COLO829 (cell line): ENCODE measurements at regions not wholly inside any gene's neighbourhood (a gene's known extent, or its start where the extent isn't known, plus 50 kb on each side); places are given as distances from the start of the nearest gene placed in this dataset.

Experiments
- DNase-seq: peaks from one replicate; pipeline ENCODE4 v3.0.0; 2012; ENCODE audit warnings: low spot score

DNA sequence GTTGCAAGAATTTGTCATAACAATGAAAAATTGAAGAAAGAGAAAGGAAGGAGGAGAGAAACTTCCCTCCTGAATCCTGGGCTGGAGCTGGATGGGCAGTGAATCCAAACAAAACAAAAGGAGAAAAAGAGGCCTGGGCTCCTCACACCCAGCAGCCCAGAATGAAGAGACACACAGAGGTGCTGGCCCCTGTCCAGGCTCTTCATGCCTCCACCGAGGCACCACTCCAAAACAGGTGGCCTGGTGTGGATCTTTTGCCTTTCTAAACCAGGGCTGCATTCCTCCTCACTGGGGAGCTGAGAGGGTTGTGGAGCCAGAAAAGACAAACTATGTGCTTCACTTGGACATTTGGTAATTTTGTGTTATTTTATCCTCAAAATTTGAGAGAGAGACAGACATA lies 76.0 kb downstream of the FAM124B start:
- DNase-seq, result no peak

DNA sequence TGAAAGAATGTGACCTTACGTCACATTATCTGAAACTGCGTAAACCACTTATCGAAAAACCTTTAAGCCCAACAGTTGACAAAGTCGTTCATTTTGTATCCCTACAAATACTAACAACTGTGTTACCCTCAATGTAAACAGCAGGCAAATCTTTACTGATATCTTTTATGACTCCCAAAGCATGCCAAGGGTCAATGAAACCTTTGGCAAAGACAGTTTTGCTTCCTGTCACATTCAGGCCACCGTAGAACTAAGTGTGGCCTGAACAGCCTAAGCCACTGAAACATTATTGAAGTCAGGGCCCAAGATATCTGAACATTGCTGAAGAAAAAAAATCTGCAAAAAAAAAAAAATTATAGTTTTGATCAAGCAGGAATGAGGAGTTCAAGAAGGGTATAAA lies 77.3 kb downstream of the FAM124B start:
- no peak for DNase-seq

DNA sequence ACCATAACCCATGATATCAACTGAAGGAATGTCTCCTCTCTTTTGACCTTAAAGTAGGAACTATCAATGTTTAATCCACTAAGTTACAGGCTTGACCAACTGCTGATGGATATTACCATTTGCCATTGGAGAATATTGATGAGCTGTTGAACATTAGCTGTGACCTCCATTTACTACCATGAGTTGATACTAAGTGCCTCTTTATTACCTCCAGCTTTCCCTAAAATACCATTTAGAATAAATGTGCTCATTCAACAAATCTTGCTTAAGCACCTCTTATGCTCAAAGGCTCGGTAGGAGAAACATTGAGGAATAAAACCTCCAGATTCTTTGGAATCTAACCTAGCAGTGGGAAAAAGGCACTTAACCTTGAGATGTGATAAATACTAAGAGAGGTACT lies 81.2 kb downstream of the FAM124B start:
- no peak for DNase-seq

DNA sequence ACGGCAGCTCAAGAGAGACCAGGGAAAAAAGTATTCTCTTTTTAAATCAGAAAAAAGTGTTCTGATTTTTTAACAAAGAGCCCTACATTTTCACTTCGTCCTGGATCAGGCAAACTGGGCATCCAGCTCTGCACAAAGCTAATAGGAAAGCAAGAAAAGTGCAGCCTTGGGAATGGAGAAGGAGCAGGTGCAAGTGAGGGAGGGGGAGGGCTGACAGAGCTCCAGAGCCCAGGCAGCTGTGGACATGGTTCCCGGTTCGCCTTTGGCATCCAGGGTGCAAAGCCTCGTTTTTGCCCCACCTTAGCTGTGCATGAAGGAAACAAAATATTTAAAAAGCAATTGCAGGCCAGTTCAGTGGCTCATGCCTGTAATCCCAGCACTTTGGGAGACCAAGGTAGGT lies 82.2 kb downstream of the FAM124B start:
- no peak for DNase-seq

DNA sequence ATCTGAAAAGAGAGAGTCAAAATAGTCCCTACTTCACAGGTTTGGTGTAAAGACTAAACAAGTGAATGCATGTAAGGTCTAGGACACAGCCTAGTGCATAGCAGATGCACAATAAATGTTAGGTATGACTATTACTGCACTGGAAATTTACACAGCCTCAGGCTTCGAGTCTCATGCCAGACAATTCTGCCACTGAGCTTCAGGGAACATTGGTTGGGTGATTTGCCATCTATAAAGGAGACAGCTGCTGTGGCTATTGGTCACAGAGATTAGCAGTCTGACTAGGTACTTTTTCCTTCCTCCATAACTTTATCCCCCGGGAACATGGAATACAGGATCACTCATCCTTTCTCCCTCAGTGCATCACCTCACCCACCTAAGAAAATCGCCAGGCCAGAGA lies 89.2 kb downstream of the FAM124B start:
- DNase-seq, result no peak

DNA sequence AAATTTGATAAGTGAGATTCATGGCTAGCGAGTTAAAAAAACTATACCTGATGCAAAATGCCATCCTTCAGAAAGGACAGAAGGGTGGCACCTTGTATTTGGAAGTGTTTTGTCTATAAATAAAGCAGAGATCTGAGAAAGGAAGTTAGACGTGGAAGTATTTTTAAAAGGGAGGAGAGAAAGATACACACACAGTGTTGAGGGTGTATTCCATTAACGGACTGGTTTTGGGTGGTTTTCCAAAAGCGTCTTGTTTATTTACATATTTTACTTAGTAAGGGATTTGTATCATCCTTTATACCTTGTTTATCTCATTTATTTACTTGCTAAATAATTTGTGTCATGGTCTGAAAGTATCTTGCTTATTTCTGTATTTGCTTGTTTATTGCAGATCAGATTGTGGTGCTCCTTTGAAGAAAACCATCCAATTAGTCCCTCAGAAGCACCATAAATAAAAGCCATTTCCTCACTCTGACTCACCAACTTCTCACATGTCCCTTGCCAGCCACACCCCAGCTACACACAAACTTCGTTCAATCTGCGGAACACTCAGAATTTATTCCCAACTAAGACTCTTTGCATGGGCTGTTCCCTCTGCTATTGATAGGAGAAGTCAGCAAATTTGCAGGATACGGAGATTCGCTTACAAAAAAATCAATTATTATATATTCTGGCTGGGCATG lies 90.8 kb downstream of the FAM124B start:
- no peak for DNase-seq

DNA sequence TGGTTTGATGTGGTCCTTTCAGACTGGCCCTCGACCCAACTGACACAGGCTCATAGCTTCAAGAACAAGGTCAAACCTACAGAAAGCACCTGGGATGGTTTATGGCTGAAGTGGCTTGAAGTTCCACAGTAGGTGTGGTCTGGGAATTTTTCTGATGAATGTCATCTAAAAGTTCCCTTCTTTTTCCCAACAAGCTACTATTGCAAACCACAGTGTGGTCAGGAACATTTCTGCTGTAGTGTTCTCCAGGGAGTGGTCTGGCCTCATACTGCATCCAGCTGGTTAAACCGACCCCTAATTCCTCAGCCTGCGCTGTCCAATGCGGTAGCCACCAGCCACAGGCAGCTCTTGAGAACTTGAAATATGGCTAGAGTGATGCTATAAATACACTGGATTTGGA lies 92.7 kb downstream of the FAM124B start:
- no peak for DNase-seq

DNA sequence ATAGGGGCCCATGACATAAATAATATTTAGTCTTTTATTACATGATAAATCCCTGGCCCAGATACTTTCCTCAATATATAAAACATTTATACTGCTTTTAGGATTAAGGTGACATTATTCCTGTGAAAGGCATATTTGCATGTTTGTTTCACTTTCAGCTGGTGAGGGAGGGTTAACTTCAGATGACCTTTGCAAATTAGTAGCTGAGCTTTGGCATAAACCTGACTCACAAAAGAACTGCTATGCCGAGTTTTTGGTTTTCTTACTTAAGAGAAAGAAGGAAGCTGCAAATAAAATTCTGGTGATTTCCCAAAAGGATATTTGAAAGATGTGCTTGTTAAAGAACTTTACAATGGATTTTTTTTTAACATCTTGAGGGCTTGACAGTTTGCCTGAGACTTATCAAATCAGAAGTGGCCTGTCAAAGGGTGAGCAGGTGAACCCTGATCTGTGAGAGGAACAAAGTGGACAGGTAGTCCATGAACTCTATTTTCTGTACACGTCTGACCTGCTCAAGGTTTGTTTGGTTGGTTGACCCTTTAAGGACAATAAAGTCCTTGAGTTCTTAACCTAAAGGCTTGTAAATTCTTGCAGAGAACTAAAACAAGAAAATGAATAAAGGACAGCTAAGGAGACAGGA lies 93.5 kb downstream of the FAM124B start:
- DNase-seq, result no peak

DNA sequence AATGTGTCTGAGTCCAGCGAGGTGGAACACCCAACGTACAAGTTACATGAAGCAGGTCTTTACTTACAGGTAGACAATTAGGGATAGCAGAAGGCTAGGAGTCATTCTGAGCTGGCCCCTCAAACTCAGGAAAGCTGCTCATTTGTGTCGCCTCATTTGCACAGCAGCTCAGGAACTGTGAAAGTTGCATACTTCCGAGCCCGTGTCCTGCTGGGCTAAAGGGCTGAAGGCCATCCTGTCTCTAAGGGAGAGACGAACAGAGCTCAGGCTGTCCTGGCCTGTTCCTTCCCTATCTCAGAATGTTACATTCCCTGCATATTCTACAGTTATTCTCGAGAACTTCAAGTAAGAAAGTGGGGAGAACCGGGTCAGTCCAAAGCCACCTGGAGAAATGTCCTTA lies 99.0 kb downstream of the FAM124B start:
- no peak for DNase-seq

DNA sequence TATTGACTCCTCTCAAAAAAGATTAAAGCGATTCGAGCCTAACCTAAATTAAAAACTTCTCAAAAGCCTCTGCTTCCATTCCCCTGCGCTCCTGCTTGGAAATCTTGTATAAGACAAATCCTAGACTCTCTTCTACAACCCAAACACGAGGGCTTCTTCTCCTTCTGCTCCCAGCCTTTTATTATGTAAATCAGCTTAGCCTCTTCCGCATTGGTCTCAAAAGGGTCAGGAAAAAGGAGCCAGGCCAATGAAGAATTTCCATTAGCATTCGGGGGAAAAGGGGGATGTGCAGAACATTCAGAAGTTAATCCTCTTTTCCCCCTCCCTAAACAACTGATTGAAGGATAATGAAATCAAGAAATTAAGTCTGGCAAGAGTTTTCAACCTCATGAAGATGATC lies 107.9 kb downstream of the FAM124B start:
- no peak for DNase-seq

DNA sequence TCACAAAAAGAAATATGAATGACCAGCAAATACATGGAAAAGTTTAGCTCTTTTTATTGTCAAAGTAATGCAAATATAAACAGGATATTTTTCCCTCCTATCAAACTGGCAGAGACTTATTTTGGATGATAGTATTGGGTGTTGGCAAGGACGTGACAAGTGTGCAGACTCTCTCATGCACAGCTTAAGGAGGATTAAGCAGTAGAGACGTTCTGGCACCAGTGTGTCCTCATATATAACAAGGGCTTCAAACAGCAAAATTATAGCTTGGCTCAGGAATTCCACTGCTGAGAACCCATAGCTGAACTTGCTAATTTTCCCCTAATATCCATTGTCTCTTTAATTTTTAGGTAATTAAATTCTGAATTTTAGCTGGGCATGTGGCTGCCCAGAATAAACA lies 114.4 kb downstream of the FAM124B start:
- no peak for DNase-seq

DNA sequence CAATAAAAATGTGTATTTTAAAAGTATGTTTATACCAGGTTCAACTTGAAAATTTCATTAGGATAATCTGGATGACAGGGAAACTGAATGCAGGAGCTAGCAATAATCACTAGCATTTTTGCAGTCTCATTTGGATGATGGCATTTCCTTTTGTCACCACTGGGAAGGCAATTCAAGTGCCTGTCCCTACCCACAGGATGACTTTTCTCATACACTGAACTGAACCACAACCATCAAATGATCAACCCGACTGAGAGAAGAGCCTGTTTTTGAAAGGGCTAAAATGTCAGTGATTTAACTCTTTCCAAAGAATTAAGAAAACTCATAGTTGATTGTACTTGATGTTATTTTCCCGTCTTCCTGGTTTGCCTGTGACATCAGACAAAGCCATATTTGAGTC lies 115.0 kb downstream of the FAM124B start:
- DNase-seq, result no peak

DNA sequence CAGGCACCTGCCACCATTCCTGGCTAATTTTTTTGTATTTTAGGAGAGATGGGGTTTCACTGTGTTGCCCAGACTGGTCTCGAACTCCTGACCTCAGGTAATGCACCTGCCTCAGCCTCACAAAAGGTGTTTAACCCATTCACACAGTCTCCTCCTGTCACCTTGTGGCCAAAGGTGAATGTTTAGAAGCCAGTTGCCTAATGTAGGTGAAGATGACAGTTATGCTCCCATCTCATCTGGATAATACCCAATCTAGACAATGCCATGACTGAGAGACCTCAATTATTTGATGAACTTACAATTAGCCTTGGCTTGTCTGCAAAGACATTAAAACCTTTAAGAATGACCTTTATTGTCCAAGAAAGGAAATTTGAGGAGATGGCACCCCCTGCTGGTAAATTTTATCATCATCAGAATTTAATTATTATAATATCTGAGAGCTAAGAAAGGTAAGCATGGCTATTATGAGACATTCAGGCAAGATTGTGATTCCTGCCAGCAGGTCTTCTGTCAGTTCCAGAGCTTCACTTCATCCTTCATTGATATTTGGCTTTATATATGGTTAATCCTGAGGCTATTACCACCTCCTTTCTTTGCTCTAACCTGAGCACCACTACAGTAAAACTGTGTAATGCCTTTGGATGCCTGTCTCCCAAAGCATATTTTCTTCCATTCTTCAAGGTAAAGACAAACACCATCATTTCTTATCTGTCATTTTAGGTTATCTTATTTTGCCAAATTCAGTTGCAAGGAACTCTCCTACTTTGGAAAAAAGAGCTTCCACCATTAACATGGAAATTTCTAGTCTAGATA lies 117.6 kb downstream of the FAM124B start:
- DNase-seq, result peak; percentile 29

DNA sequence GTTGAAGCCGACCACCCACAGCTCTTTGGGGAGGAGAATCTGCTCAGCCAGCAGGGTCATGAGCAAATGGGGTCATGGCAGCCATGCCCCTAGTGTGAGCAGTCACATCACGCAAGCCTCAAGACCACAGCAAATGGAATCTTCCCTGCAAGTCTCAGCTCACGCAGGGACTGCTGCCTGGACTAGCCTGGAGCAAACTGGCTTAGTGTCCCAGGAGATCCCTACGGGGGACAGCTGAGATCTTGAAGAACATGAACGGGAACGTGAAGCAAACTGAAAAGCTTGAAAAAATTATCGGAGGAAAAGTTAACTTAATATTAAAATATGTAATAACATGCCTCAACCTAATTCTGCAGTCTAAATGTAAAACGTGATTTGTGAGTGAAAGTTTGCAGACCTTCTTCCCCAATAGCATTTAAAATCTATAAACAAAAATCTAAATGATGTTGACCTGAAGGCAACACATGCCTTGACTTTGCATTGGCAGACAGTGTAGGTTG lies 118.4 kb downstream of the FAM124B start:
- no peak for DNase-seq

DNA sequence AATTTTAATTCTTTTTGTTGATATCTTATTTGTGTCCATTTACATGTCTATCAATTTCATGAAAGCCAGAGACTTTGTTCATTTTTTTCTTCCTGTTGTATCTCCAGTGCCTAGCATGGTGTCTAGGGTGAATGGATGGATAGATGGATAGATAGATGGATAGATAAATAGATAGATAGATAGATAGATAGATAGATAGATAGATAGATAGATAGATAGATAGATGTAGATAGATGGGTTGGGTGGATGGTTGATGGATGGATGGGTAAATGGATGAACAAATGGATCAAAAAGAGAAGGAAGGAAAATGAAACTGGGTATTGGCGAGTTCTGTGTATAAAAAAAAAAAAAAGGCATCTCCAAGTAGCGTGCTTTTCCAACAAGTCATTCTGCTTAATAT lies 120.5 kb downstream of the FAM124B start:
- DNase-seq, result no peak

DNA sequence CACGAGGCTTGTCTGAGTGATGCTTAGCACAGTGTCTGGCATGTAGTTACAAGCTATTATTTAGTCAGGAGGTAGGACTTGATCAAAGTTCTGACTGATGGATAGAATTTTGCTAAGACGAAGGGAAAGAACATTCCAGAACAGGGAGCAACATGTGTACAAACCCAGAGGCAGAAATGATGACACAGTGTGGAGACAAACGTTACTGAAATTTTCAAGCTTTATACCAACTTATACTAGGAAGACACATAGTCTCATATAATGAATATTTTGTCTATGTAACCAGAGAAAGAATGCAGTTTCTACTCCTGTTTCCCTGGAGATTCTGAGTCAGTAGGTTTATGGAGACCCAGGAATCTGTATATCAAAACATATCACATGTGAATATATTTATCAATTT lies 123.4 kb downstream of the FAM124B start:
- no peak for DNase-seq

DNA sequence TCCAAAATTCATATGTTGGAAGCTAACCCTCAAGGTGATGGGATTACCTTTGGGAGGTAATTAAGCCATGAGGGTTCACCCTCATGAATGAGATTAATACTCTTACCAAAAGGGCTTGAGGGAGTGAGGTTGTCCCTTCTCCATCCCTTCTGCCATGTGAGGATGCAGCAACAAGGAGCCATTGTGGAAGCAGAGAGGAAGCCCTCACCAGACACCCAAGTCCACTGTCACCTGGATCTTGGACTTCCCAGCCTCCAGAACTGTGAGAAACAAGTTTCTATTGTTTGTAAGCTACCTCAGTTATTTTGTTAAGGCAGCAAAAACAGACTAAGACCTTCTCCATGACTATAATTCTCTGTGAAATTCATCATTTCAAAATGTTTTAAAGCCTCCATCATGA lies 125.7 kb downstream of the FAM124B start:
- DNase-seq, result no peak

DNA sequence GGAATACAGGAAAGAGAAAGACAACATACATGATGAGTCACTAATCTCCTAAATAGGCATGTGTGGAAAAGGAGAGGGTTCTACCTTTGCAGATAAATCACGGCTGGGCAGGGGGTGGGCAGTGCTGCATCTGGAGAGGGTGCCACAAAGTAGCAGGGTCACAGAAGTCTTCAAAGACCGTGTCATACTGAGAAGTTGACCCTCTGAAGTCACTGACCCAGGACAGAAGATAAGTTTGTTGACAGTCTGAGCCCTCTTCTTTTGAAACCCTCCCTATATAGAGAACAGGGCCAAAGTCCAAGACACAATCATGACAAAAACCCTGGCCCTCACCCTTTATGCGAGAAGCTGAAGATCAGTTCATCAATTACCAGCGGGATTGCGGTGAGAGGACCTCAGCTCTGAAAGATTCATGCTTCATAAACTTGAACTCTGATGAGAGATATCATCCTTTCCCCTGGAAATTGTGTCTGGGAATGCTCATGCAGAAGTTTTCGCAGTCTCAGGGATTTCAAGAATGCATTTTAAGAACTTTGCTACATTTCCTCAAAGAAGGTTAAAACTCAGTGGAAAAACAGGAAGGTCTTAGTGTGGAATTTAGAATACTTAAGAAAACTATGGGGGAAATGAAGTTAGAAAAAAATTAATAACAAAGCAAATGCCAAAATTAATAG lies 129.5 kb downstream of the FAM124B start:
- no peak for DNase-seq

DNA sequence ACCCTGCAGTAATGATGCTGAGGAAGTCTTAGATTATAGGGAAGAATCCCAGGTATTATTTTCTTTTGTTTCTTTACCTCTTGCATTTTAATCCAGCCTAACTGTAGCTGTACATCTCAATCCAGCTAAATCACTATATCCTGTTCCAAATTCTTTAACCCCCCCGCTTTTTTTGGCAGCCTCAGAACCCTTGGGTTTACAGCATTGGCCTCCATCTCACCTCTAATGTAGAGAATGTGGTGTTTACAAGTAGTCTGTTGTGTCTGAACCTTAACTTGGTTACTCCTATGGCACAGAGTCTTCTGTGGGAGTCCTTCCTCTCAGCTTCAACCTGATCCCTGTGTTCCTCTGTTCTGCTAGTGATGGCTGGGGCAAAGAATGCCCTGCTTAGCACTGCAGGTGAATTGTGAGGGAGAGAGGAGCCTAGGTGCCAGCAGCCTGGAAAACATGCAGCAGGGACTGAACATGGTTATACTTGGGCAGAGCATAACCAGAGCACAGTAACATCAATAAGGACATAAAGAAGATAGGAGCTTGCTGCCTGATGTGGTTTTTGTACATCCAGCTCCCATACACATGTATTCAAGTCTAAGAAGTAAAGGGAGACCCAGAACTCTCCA lies 130.2 kb downstream of the FAM124B start:
- no peak for DNase-seq

DNA sequence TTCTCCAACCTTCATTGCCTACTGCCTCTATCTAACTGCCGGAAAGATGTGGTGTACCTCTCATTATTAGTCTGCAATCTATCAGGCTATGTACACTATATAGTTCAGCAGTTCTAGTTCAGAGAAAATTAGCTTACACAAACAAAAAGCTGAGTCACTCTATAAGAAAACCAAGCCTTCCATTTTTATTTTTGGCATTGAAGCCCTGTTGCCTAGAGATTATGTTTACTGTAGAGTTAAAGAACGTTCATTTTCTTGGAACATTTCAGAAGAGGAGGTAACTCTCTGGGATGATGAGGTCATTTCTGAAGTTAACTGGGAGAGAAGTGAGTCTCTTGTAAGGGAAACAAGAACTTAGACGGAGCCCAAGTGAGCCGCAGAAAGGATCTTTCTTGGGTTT lies 133.5 kb downstream of the FAM124B start:
- DNase-seq, result no peak

DNA sequence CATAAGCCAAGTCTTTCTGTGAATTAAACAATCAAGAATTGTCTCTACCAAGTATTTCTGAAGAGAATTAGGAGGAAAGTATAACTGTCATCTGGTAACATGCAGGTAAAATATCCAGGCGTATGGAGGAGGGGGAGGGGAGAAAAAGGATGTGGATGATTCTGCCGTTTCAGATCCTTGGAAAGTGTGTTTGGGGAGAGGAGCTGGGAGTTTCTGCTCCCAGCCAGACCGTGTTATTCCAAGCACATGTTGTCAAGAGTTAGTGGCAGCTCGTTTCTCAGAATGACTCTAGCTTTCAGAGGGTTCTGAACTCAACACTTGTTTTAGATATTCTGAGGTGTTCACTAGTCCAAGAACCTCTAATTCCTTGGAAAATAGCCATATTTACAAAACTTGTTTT lies 137.6 kb downstream of the FAM124B start:
- DNase-seq, result no peak

DNA sequence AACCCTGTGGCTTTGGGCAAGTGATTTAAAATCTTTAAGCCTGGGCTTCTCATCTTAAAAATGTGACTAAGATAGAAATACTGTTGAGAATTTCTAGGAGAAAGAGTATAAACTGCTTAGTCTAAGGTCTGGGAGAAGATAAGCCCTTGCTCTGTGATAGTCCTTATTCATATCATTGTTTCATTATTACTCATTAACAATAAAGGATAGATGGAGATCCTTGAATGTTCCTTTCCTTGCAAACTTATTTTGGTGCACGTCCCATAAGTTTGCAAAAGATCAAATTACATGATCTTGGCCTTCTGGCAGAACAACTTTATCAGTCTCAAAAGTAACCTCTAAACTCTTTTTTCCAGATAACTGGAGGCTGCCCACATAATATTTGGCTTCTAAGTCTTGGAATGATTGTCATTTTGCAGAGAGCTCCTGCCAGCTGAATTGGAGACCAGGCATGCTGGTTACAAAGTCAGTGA lies 138.3 kb downstream of the FAM124B start:
- DNase-seq, result no peak
